ENCODE measurements at regions not wholly inside any gene's neighbourhood (a gene's known extent, or its start where the extent isn't known, plus 50 kb on each side); places are given as distances from the start of the nearest gene placed in this dataset.

- no peak for DNase-seq (ENCODE audit: low spot score)
These were observed 310.2 kb downstream of the SLITRK5 start for GRCh38 chr13:87981416-87981815.

More at GRCh38 chr13:87981416-87981815, 310.2 kb downstream of the SLITRK5 start:
- H3K27ac Mint-ChIP-seq = no peak overlapping the region
- Histone ChIP-seq H3K27ac (ENCODE audit: low read depth) (no peak overlapping the region), H3K4me1 (ENCODE audit: insufficient read depth) (no peaks in the 10 kb centered on the region), H3K4me2 (no peak overlapping the region), H3K36me3 (ENCODE audit: insufficient read depth) (no peaks in the 10 kb centered on the region), H3F3A (replicated peaks; ENCODE audit: low read depth) (no peaks in the 10 kb centered on the region), H3K27me3 (ENCODE audit: insufficient read depth) (no peaks in the 10 kb centered on the region), H2AFZ (no peak overlapping the region), H3K9me2 (ENCODE audit: insufficient read depth) (no peaks in the 10 kb centered on the region), H3K4me3 (no peak overlapping the region), H4K20me1 (replicated peaks; ENCODE audit: insufficient read depth) (no peaks in the 10 kb centered on the region), H3K79me2 (replicated peaks; ENCODE audit: insufficient read depth) (no peaks in the 10 kb centered on the region)
- no peak overlapping the region for H3K4me3 Mint-ChIP-seq
- no peak for TF ChIP-seq ZNF331 (CRISPR knock-in tag; IDR thresholded peaks at IDR 0.05; ENCODE audit: low read depth)
- no peak for TF ChIP-seq ZNF462 (CRISPR knock-in tag; IDR thresholded peaks at IDR 0.05)
- TF ChIP-seq ETS1 (IDR thresholded peaks at IDR 0.05) = no peak
- peaks cover 23% of the 10 kb centered on the region; the same call in 2 of the 3 replicates for H3K9me3 Mint-ChIP-seq
- H3K27me3 Mint-ChIP-seq (ENCODE audit: insufficient read depth, low read depth, poor library complexity) = no peaks in the 10 kb centered on the region
- peaks cover 9% of the 10 kb centered on the region; the same call in 2 of the 3 replicates for H3K36me3 Mint-ChIP-seq (ENCODE audit: low read depth)
- no peaks in the 10 kb centered on the region for H3K4me1 Mint-ChIP-seq
- ATAC-seq = no peak

All from GM23338 (cell line).